ENCODE measurements at regions not wholly inside any gene's neighbourhood (a gene's known extent, or its start where the extent isn't known, plus 50 kb on each side); places are given as distances from the start of the nearest gene placed in this dataset.

- TF ChIP-seq PTTG1 (tag; IDR thresholded peaks at IDR 0.05; ENCODE audit: low read depth) (no peak), CBX1 (IDR thresholded peaks at IDR 0.05; ENCODE audit: low read depth) (no peak)
Observed at GRCh38 chr10:71912431-71912830, 51.8 kb upstream of the CHST3 start (continued).

GRCh38 chr10:71911296-71911953 is 52.8 kb upstream of the CHST3 start:
- ATAC-seq = no peak
- BruUV-seq (replicated peaks) = no TSS peak
- Histone ChIP-seq H3K4me3 (no peak overlapping the region), H3K4me1 (replicated peaks in 1 of 2; ENCODE audit: control insufficient read depth in 2 of 2, insufficient read depth in 2 of 2, low read length in 2 of 2) (peaks cover 0 to 12% of the 10 kb centered on the region in 2 experiments; a peak in 3 of 5 replicates), H3K4me2 (ENCODE audit: insufficient read depth, low read length) (no peak overlapping the region), H3K27ac (ENCODE audit: extremely low read depth, low read depth, low read length) (no peak overlapping the region), H2AFZ (ENCODE audit: low read depth, low read length) (no peak overlapping the region), H3K79me2 (ENCODE audit: control insufficient read depth, insufficient read depth, low read length) (no peaks in the 10 kb centered on the region), H4K20me1 (replicated peaks; ENCODE audit: control insufficient read depth, insufficient read depth, low read length) (no peaks in the 10 kb centered on the region), H3K9me1 (ENCODE audit: control insufficient read depth, insufficient read depth, low read length) (no peaks in the 10 kb centered on the region), H3K9me3 (replicated peaks; ENCODE audit: control insufficient read depth, insufficient read depth, low read depth, low read length) (no peaks in the 10 kb centered on the region; the same call in 1 of the 2 replicates), H3K27me3 (ENCODE audit: control insufficient read depth in 2 of 2, insufficient read depth in 2 of 2, low read length in 2 of 2) (peaks cover 0 to 2% of the 10 kb centered on the region in 2 experiments; a peak in 2 of 5 replicates), H3K36me3 (ENCODE audit: control insufficient read depth, insufficient read depth, low read length) (no peaks in the 10 kb centered on the region), H3K9ac (ENCODE audit: insufficient read depth in 1 of 2, low read depth in 2 of 2, low read length in 2 of 2) (no peak overlapping the region)
- CTCF ChIA-PET (ENCODE audit: low intra/inter-chr PET ratio) = no interaction called here
- DNase-seq (ENCODE audit: extremely low read depth in 1 of 4, low spot score in 3 of 4) = no peak
- POLR2A ChIA-PET = interaction anchor here (0.6 to 0.8 kb wide), 3 partner anchors 15 to 126 kb away, joined by 3 to 4 read pairs (median 3); no protein-coding TSS in a partner anchor
- 31% methylated on average over 9 of the region's 10 CpGs for WGBS (ENCODE audit: insufficient coverage, low coverage, missing lambda C conversion rate)
- in situ Hi-C loops (cut with MboI) = no loop called here
- intact Hi-C loops (cut with micrococcal nuclease) = no loop called here
- TF ChIP-seq ZNF146 (CRISPR knock-in tag; IDR thresholded peaks at IDR 0.05; ENCODE audit: unreplicated experiment) = no peak
- no peak for TF ChIP-seq BACH1 (tag; IDR thresholded peaks at IDR 0.05)
- TF ChIP-seq SMARCB1 (IDR thresholded peaks at IDR 0.05; ENCODE audit: insufficient read length, low read depth) = no peak
- no peak for TF ChIP-seq EP400 (IDR thresholded peaks at IDR 0.05)
- TF ChIP-seq CCNT2 (IDR thresholded peaks at IDR 0.05; ENCODE audit: borderline replicate concordance, extremely low read depth, insufficient read length, low read depth, low read length) = no peak
- TF ChIP-seq ZNF584 (CRISPR knock-in tag; IDR thresholded peaks at IDR 0.05; ENCODE audit: low read depth) = no peak
- TF ChIP-seq SPI1 (IDR thresholded peaks at IDR 0.05; ENCODE audit: borderline replicate concordance, low read depth, low read length) = 0 out of 2 replicates have a peak, but pooled peaks have one; percentile 41
- peak; percentile 35; the same call in 1 of the 2 replicates for TF ChIP-seq ZNF384 (IDR thresholded peaks at IDR 0.05; ENCODE audit: low read depth, low read length)
- no peak for FAIRE-seq

Data from K562 (cell line).